ENCODE measurements at regions not wholly inside any gene's neighbourhood (a gene's known extent, or its start where the extent isn't known, plus 50 kb on each side); places are given as distances from the start of the nearest gene placed in this dataset.

GRCh38 chr5:2805080-2805479 is 53.6 kb upstream of the IRX2 start:
- TF ChIP-seq CTCF (IDR thresholded peaks at IDR 0.05): peak; percentile 32
- DNase-seq: peak; percentile 79
- ATAC-seq: peak; percentile 87
- H3K27ac ChIP-seq: no peak overlapping the region
- H3K27me3 ChIP-seq: no peaks in the 10 kb centered on the region
- intact Hi-C loops (cut with DNase I): no loop called here
- H3K36me3 ChIP-seq: no peaks in the 10 kb centered on the region
- no peak overlapping the region for H3K4me3 ChIP-seq
- H3K4me1 ChIP-seq: no peaks in the 10 kb centered on the region
- no peaks in the 10 kb centered on the region for H3K9me3 ChIP-seq

GRCh38 chr5:2803751-2804150 is 52.3 kb upstream of the IRX2 start:
- ATAC-seq (no peak), DNase-seq (no peak)
- H3K27me3 ChIP-seq: no peaks in the 10 kb centered on the region
- TF ChIP-seq CTCF (IDR thresholded peaks at IDR 0.05): no peak
- intact Hi-C loops (cut with DNase I): no loop called here
- H3K36me3 ChIP-seq: no peaks in the 10 kb centered on the region
- no peaks in the 10 kb centered on the region for H3K4me1 ChIP-seq
- no peaks in the 10 kb centered on the region for H3K9me3 ChIP-seq
- peak overlapping the region; percentile 3 for H3K27ac ChIP-seq
- H3K4me3 ChIP-seq: no peak overlapping the region

GRCh38 chr5:2802693-2803365 is 51.4 kb upstream of the IRX2 start:
- no peak for TF ChIP-seq CTCF (IDR thresholded peaks at IDR 0.05)
- no peaks in the 10 kb centered on the region for H3K36me3 ChIP-seq
- H3K27me3 ChIP-seq: no peaks in the 10 kb centered on the region
- H3K27ac ChIP-seq: peak overlapping the region; percentile 25
- DNase-seq (no peak), ATAC-seq (peak; percentile 74)
- H3K9me3 ChIP-seq: no peaks in the 10 kb centered on the region
- intact Hi-C loops (cut with DNase I): no loop called here
- H3K4me3 ChIP-seq: no peak overlapping the region
- H3K4me1 ChIP-seq: no peaks in the 10 kb centered on the region

GRCh38 chr5:2801577-2802525 is 50.4 kb upstream of the IRX2 start:
- intact Hi-C loops (cut with DNase I): no loop called here
- Histone ChIP-seq H3K27me3 (no peaks in the 10 kb centered on the region), H3K27ac (peak overlapping the region; percentile 14), H3K9me3 (no peaks in the 10 kb centered on the region), H3K4me3 (no peak overlapping the region), H3K36me3 (no peaks in the 10 kb centered on the region), H3K4me1 (no peaks in the 10 kb centered on the region)
- ATAC-seq: no peak
- TF ChIP-seq CTCF (IDR thresholded peaks at IDR 0.05): no peak
- DNase-seq: no peak

Data from upper lobe of right lung (tissue), 1 donor.